Spleen (tissue), 11 donors: ENCODE measurements at regions not wholly inside any gene's neighbourhood (a gene's known extent, or its start where the extent isn't known, plus 50 kb on each side); places are given as distances from the start of the nearest gene placed in this dataset.

ENCODE experiments used
- DNase-seq: peaks from one replicate; pipeline ENCODE4 v3.0.0-alpha.2; 2020
- H3K27ac ChIP-seq, 8 donors: fragments of 200-600 bp; sonication (generic) in 7 of 8; 1 replicate in 4 of 8; 2 replicates in 4 of 8; pipeline versions ENCODE4 v1.5.0 to v1.8.0; 2016 to 2021; ENCODE audit warnings: inconsistent platforms in 4 of 8, mild to moderate bottlenecking in 4 of 8, moderate library complexity in 1 of 8
- H3K27me3 ChIP-seq, 7 donors: fragments of 200-600 bp; sonication (generic) in 6 of 7; replicated peaks in 1 of 7; 1 replicate in 4 of 7; 2 replicates in 3 of 7; pipeline versions ENCODE4 v1.5.0 to v1.8.0; 2016 to 2021; ENCODE audit warnings: inconsistent platforms in 3 of 7, mild to moderate bottlenecking in 1 of 7
- H3K36me3 ChIP-seq, 6 donors: fragments of 200-600 bp; sonication (generic) in 5 of 6; 1 replicate in 4 of 6; 2 replicates in 2 of 6; pipeline versions ENCODE4 v1.5.0 to v1.8.0; 2016 to 2021; ENCODE audit warnings: inconsistent platforms in 2 of 6
- H3K4me1 ChIP-seq, 6 donors: fragments of 200-600 bp; sonication (generic) in 5 of 6; 1 replicate in 3 of 6; 2 replicates in 3 of 6; pipeline versions ENCODE4 v1.5.0 to v1.8.0; 2016 to 2021; ENCODE audit warnings: inconsistent platforms in 3 of 6
- H3K4me3 ChIP-seq, 8 donors: fragments of 200-600 bp; sonication (generic) in 7 of 8; 1 replicate in 4 of 8; 2 replicates in 4 of 8; pipeline versions ENCODE4 v1.5.0 to v1.8.0; 2016 to 2021; ENCODE audit warnings: inconsistent platforms in 4 of 8, mild to moderate bottlenecking in 4 of 8, moderate library complexity in 2 of 8
- H3K9me3 ChIP-seq, 8 donors: fragments of 200-600 bp; sonication (generic) in 7 of 8; 1 replicate in 4 of 8; 2 replicates in 4 of 8; pipeline versions ENCODE4 v1.5.0 to v1.8.0; 2016 to 2021; ENCODE audit warnings: inconsistent platforms in 4 of 8
- CTCF ChIP-seq, 11 experiments: fragments of 200-600 bp in 7 of 11; fragments of 450-650 bp in 4 of 11; sonication (generic) in 4 of 11; IDR thresholded peaks in 8 of 11; conservative IDR thresholded peaks in 3 of 11; 1 replicate in 7 of 11; 2 replicates in 4 of 11; pipeline versions ENCODE4 v1.4.0 to v1.8.0; 2016 to 2021; ENCODE audit warnings: antibody characterized with exemption in 11 of 11, inconsistent platforms in 4 of 11, mild to moderate bottlenecking in 1 of 11
- POLR2A ChIP-seq, 3 donors: fragments of 450-650 bp; IDR thresholded peaks; one replicate each; pipeline ENCODE4 v1.5.1; 2017; ENCODE audit warnings: antibody characterized with exemption in 3 of 3, mild to moderate bottlenecking in 1 of 3
- POLR2AphosphoS5 ChIP-seq, 3 donors: sonication (generic); formaldehyde crosslinking; IDR thresholded peaks; one replicate each; pipeline ENCODE4 v1.5.1; 2017; ENCODE audit warnings: antibody characterized with exemption in 3 of 3
- WGBS, 5 donors: extraction: QIAGEN DNeasy Blood & Tissue Kit in 3 of 5; methylation state at CpG; one replicate each; pipeline versions ENCODE4 v1.1.5 to v1.1.7; 2013 to 2018; 5-methylcytosine and 5-hydroxymethylcytosine counted together
- intact Hi-C: fragments of 100-400 bp; cut with DNase I; formaldehyde crosslinking; loops from one replicate; pipeline ENCODE4 v1.15.0; 2023; ENCODE audit warnings: low total_unique reads
- donor health status: healthy with polysubstance abuse.
- donor health status: DM: no; HTN: no; CAD: no; lungs with moderate emphysema.
- donor health status: DM: no; HTN: no; CAD: no.
- donor health status: Bipolar disorder and iron deficiency.
- donor health status: healthy.
- donor health status: DM: no; HTN: no; CAD: no.
- donor health status: DM: yes; HTN: yes; CAD: no.

GRCh38 chr3:30980993-30981392, 86.5 kb upstream of the GADL1 start:
- no peak for DNase-seq
- TF ChIP-seq POLR2A (IDR thresholded peaks at IDR 0.05) (no peak), POLR2AphosphoS5 (IDR thresholded peaks at IDR 0.05) (no peak), CTCF (IDR thresholded peaks at IDR 0.05 in 8 of 11, conservative IDR thresholded peaks at IDR 0.05 in 3 of 11) (no peak)
- H3K4me1 ChIP-seq: no peaks in the 10 kb centered on the region
- H3K27me3 ChIP-seq: no peaks in the 10 kb centered on the region
- no peaks in the 10 kb centered on the region for H3K9me3 ChIP-seq
- intact Hi-C loops: no loop called here
- H3K27ac ChIP-seq: no peak overlapping the region
- H3K4me3 ChIP-seq: no peak overlapping the region
- no peaks in the 10 kb centered on the region for H3K36me3 ChIP-seq

- Histone ChIP-seq H3K4me1 (no peaks in the 10 kb centered on the region), H3K9me3 (no peaks in the 10 kb centered on the region), H3K27ac (no peak overlapping the region), H3K36me3 (no peaks in the 10 kb centered on the region), H3K27me3 (no peaks in the 10 kb centered on the region), H3K4me3 (no peak overlapping the region)
- WGBS, 5 donors: 88 to 97% (median 95%) methylated on average over 3 of the region's 3 CpGs
- intact Hi-C loops: no loop called here
- no peak for TF ChIP-seq CTCF (IDR thresholded peaks at IDR 0.05 in 8 of 11, conservative IDR thresholded peaks at IDR 0.05 in 3 of 11)
- no peak for TF ChIP-seq POLR2AphosphoS5 (IDR thresholded peaks at IDR 0.05)
- no peak for TF ChIP-seq POLR2A (IDR thresholded peaks at IDR 0.05)
- DNase-seq: no peak
These were observed 88.1 kb upstream of the GADL1 start for GRCh38 chr3:30982416-30983075.

GRCh38 chr3:30984855-30985749, 90.6 kb upstream of the GADL1 start:
- DNase-seq: no peak
- no peaks in the 10 kb centered on the region for H3K36me3 ChIP-seq
- TF ChIP-seq POLR2A (IDR thresholded peaks at IDR 0.05) (no peak), POLR2AphosphoS5 (IDR thresholded peaks at IDR 0.05) (no peak), CTCF (IDR thresholded peaks at IDR 0.05 in 8 of 11, conservative IDR thresholded peaks at IDR 0.05 in 3 of 11) (no peak)
- no peaks in the 10 kb centered on the region for H3K9me3 ChIP-seq
- no peaks in the 10 kb centered on the region for H3K4me1 ChIP-seq
- H3K27me3 ChIP-seq: no peaks in the 10 kb centered on the region
- no peak overlapping the region for H3K27ac ChIP-seq
- H3K4me3 ChIP-seq: no peak overlapping the region
- WGBS, 5 donors: 32 to 42% (median 33%) methylated on average over 4 of the region's 4 CpGs
- intact Hi-C loops: no loop called here

GRCh38 chr3:30986551-30986950, 92.1 kb upstream of the GADL1 start:
- Histone ChIP-seq H3K36me3 (no peaks in the 10 kb centered on the region), H3K27ac (no peak overlapping the region), H3K9me3 (no peaks in the 10 kb centered on the region), H3K4me3 (no peak overlapping the region), H3K4me1 (no peaks in the 10 kb centered on the region), H3K27me3 (no peaks in the 10 kb centered on the region)
- WGBS, 5 donors: 90 to 96% (median 91%) methylated on average over 3 of the region's 3 CpGs
- no peak for TF ChIP-seq POLR2A (IDR thresholded peaks at IDR 0.05)
- no peak for TF ChIP-seq CTCF (IDR thresholded peaks at IDR 0.05 in 8 of 11, conservative IDR thresholded peaks at IDR 0.05 in 3 of 11)
- TF ChIP-seq POLR2AphosphoS5 (IDR thresholded peaks at IDR 0.05): no peak
- DNase-seq: no peak
- intact Hi-C loops: no loop called here
